ENCODE measurements at regions not wholly inside any gene's neighbourhood (a gene's known extent, or its start where the extent isn't known, plus 50 kb on each side); places are given as distances from the start of the nearest gene placed in this dataset.
A peak's percentile ranks its signal among the peaks of the same experiment; 100 is the strongest.

DNA sequence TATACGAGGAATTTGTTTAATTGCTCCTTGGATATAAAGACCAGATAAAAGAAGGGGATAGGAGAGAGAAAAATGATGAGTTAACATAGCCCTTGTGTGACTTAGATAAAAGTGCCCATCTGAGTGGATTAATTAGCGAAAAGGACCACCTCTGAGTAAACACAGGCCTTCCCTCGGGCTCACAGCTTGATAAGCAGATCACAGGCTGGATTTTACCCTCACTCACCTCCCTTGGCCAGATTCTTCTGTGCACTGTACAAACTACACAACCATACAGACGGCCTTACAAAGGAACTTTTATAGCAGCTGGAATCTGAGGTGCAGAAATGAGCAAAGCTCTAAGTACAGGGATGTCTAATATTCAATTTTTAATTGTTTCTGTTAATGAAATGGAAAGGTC, 112.4 kb upstream of the STT3B start:
- Histone ChIP-seq H3K4me2 (ENCODE audit: low read depth, low read length) (peak overlapping the region; percentile 54; the same call in 1 of the 2 replicates), H2AFZ (ENCODE audit: low read length) (no peak overlapping the region), H3K4me3 (replicated peaks in 1 of 3; ENCODE audit: insufficient read depth in 1 of 3, low read depth in 2 of 3, low read length in 3 of 3) (no peak overlapping the region; a peak in 1 of 6 replicates), H3K9me3 (ENCODE audit: low read length) (no peaks in the 10 kb centered on the region), H3K4me1 (ENCODE audit: insufficient read depth, low read length) (peaks cover 57% of the 10 kb centered on the region), H3K79me2 (ENCODE audit: insufficient read depth, low read length) (no peaks in the 10 kb centered on the region), H3K9ac (ENCODE audit: insufficient read depth, low read depth, low read length) (peak overlapping the region; percentile 21; the same call in 1 of the 2 replicates), H3K36me3 (replicated peaks in 1 of 2; ENCODE audit: control insufficient read depth in 1 of 2, insufficient read depth in 2 of 2, low read length in 2 of 2) (no peaks in the 10 kb centered on the region), H3K27me3 (ENCODE audit: control insufficient read depth in 1 of 2, insufficient read depth in 2 of 2, low read length in 2 of 2) (no peaks in the 10 kb centered on the region), H4K20me1 (ENCODE audit: insufficient read depth, low read length) (no peaks in the 10 kb centered on the region), H3K27ac (ENCODE audit: extremely low read length, insufficient read depth, low read length) (no peak overlapping the region)
- FAIRE-seq (peak; percentile 53), ATAC-seq (peak; percentile 57; the same call in 2 of the 3 replicates), DNase-seq (ENCODE audit: low spot score) (peak; percentile 24)
- CTCF ChIA-PET (ENCODE audit: low intra/inter-chr PET ratio, low total read pairs) = no interaction called here
- intact Hi-C loops (cut with micrococcal nuclease; ENCODE audit: unreplicated experiment) (no loop called here), in situ Hi-C loops (cut with HindIII; ENCODE audit: extremely low pct_ligation_motif_present, low pct_unique_long_range_greater_than_20kb) (no loop called here)
- BruUV-seq (replicated peaks) = no TSS peak
- POLR2A ChIA-PET = no interaction called here
- TF ChIP-seq, protein P1, sequence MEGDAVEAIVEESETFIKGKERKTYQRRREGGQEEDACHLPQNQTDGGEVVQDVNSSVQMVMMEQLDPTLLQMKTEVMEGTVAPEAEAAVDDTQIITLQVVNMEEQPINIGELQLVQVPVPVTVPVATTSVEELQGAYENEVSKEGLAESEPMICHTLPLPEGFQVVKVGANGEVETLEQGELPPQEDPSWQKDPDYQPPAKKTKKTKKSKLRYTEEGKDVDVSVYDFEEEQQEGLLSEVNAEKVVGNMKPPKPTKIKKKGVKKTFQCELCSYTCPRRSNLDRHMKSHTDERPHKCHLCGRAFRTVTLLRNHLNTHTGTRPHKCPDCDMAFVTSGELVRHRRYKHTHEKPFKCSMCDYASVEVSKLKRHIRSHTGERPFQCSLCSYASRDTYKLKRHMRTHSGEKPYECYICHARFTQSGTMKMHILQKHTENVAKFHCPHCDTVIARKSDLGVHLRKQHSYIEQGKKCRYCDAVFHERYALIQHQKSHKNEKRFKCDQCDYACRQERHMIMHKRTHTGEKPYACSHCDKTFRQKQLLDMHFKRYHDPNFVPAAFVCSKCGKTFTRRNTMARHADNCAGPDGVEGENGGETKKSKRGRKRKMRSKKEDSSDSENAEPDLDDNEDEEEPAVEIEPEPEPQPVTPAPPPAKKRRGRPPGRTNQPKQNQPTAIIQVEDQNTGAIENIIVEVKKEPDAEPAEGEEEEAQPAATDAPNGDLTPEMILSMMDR (CRISPR knock-in tag; IDR thresholded peaks at IDR 0.05) = no peak
- no peak for TF ChIP-seq NR2F1 (CRISPR knock-in tag; IDR thresholded peaks at IDR 0.05)
- no peak for TF ChIP-seq FOXA1 (IDR thresholded peaks at IDR 0.05)
- 0 out of 2 replicates have a peak, but pooled peaks have one; percentile 22 for TF ChIP-seq FOXA1 (CRISPR knock-in tag; IDR thresholded peaks at IDR 0.05)
- TF ChIP-seq HOXA9 (CRISPR knock-in tag; IDR thresholded peaks at IDR 0.05; ENCODE audit: borderline replicate concordance) = no peak
- TF ChIP-seq ISL2 (CRISPR knock-in tag; IDR thresholded peaks at IDR 0.05) = 0 out of 2 replicates have a peak, but pooled peaks have one; percentile 23
- no peak for TF ChIP-seq ZNF256 (CRISPR knock-in tag; conservative IDR thresholded peaks at IDR 0.05)
- TF ChIP-seq ZFP62 (CRISPR knock-in tag; IDR thresholded peaks at IDR 0.05) = no peak
- TF ChIP-seq SP5 (CRISPR knock-in tag; IDR thresholded peaks at IDR 0.05; ENCODE audit: borderline replicate concordance, low read depth) = 0 out of 2 replicates have a peak, but pooled peaks have one; percentile 16
- no peak for TF ChIP-seq HMG20B (CRISPR knock-in tag; conservative IDR thresholded peaks at IDR 0.05)
- no peak for TF ChIP-seq ZNF513 (CRISPR knock-in tag; conservative IDR thresholded peaks at IDR 0.05)
- TF ChIP-seq, protein P2, sequence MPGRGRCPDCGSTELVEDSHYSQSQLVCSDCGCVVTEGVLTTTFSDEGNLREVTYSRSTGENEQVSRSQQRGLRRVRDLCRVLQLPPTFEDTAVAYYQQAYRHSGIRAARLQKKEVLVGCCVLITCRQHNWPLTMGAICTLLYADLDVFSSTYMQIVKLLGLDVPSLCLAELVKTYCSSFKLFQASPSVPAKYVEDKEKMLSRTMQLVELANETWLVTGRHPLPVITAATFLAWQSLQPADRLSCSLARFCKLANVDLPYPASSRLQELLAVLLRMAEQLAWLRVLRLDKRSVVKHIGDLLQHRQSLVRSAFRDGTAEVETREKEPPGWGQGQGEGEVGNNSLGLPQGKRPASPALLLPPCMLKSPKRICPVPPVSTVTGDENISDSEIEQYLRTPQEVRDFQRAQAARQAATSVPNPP (CRISPR knock-in tag; IDR thresholded peaks at IDR 0.05) = no peak
- TF ChIP-seq ZNF207 (IDR thresholded peaks at IDR 0.05; ENCODE audit: borderline replicate concordance) = no peak
- peak; percentile 37; the same call in 1 of the 2 replicates for TF ChIP-seq TBX2 (CRISPR knock-in tag; IDR thresholded peaks at IDR 0.05; ENCODE audit: borderline replicate concordance)
- TF ChIP-seq, protein P3, sequence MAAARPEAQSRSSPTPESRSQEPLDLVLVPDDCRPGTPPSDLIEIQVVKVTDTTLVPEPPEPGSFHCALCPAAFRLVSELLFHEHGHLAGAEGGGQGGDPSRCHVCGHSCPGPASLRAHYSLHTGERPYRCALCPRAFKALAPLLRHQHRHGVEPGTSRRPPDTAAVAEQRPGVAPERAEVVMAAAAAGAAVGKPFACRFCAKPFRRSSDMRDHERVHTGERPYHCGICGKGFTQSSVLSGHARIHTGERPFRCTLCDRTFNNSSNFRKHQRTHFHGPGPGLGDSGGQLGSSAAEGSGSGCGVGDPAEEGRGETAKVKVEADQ (CRISPR knock-in tag; IDR thresholded peaks at IDR 0.05; ENCODE audit: borderline replicate concordance) = no peak
- TF ChIP-seq ZGPAT (CRISPR knock-in tag; IDR thresholded peaks at IDR 0.05) = no peak
- no peak for TF ChIP-seq KLF11 (CRISPR knock-in tag; IDR thresholded peaks at IDR 0.05)
- 7% methylated on average over 4 of the region's 4 CpGs for WGBS (ENCODE audit: low lambda C conversion rate)

All from HepG2 (cell line).